GF-D8 (cell line): ENCODE measurements at regions not wholly inside any gene's neighbourhood (a gene's known extent, or its start where the extent isn't known, plus 50 kb on each side); places are given as distances from the start of the nearest gene placed in this dataset.
A peak's percentile ranks its signal among the peaks of the same experiment; 100 is the strongest.
"Not testable (repeated sequence)": the region's sequence is repeated elsewhere in the genome, so short reads cannot be mapped to it uniquely, and the experiment has no call there.

Experiments
- DNase-seq: peaks from one replicate; lab custom pipeline; 2025; lab: John Stamatoyannopoulos, UW

DNA sequence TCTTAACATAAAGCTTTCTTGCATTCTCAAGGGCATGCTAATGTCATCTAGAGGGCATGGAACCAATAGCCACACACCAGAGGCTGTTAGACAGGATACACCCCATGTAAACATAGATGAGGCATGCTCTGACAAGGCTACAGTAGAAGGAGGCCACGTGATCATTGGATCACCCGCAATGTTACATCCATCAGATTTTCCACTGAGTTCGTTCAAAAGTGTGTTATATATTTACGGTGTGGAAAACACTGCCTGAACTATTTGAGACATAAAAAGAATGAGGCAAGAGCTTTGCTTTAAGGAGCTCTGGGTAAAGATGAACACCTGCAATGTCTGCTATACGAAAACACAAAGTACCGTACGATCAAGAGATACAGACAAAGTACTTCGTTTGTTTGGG lies 817.5 kb upstream of the SLC10A2 start:
- DNase-seq, result no peak

DNA sequence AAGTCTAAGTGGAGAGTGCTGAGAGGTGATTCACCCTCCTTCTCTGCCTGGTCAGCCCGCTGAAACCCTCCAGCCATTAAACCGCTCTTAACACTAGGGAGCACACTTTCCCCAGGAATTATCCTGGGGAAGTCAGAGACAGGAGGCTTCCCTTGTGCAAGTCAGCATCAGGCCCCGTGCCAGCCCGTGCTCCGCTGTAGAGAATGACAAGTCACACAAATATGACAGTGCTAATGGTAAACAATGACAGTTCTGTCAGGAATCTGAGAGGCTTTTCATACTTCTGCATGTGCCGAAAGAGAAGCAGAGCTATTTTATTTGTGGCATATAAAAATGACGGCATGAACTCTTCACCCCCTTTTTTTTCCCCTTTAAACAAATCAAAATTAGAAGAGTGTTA lies 816.9 kb upstream of the SLC10A2 start:
- DNase-seq, result no peak

DNA sequence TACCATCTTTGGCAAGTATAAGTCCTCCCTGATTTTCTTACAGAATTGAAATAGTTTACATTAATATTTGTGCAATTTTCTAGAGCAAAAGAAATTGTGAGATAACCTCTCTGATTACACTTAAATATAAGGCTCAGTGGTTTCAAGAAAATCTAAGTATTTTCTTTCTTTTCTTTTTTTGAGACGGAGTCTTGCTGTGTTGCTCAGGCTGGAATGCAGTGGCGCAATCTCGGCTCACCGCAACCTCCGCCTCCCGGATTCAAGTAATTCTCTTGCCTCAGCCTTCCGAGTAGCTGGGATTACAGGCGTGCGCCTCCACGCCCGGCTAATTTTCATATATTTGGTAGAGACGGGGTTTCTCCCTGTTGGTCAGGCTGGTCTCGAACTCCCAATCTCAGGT lies 813.9 kb upstream of the SLC10A2 start:
- not testable (repeated sequence) for DNase-seq

DNA sequence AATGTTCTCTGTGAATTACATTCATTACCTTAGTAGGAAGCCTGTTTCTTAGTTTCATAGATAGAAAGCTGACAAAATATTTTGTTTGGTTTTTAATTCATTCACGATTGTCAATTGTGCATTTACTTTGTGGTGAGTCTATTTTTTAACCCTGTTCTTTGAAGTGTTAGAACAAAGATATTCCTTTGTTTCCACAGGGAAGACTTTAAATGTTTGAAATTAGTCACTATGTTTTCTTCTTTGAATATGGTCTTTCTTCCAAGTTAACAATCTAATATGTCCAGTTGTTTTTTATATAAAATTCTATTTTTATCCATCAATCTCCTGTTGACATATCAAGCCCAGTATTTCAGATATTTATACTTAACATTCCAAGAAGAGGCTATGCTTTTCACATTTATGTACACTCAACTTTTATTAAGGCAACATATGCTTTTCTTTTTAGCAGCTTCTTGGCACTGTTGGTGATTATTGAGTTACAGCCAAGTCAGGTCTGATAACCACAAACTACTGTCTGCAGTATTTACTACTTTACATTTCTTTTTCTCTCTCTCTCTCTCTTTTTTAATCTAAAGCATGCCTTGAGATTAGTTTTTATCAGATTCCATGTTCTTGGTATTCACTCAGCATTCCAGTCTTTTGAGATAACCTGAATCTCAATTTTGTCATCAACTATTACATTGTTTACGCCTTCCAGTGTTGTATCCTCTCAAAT lies 812.8 kb upstream of the SLC10A2 start:
- DNase-seq, result no peak

DNA sequence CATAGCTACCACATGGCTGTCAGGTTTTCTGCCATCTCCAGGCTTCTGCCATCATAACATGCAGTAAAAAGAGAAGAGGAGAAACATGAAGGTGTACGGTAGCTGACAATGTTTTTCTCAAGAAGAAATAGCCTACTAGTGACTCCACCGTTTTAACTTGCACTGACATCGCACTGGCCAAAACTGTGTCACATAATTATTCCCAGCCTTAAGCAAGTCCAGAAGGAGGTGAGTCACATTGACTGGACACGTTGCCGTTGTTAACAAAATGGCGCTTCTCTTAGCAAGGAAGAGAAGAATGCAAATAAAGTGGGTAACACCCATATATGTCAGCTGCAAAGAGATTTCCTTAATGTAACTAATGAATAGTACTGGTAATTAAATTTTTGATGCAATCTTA lies 810.4 kb upstream of the SLC10A2 start:
- DNase-seq, result no peak

DNA sequence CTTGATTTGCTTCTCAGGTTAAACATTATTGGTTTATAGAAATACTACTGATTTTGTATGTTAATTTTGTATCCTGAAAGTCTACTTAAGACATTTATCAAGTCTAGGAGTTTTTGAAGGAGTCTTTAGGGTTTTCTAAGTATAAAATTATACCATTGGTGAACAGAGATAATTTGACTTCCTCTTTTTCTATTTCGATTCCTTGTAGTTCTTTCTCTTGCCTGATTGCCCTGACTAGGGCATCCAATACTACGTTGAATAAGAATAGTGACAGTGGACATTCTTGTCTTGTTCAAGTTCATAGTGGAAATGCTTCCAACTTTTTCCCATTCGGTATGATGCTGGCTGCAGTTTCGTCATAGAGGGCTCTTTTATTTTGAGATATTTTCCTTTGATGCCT lies 807.5 kb upstream of the SLC10A2 start:
- no peak for DNase-seq

DNA sequence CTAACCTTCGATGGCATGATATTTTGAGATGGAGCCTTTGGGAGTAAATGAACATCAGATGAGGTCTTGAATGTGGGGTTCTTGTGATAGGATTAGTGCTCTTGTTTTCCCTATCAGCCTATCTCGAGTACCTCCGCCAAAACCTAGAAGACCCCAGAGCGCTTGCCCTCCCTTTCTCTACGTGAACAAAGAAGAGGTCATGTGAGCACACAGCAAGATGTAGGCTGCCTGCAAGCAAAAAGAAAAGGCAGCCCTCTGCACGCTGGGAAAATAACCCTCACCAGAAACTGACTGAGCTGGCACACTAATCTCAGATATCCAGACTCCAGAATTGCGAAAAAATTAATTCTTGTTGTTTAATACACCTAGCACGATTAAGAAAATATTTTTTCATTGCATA lies 799.8 kb upstream of the SLC10A2 start:
- DNase-seq, result no peak

DNA sequence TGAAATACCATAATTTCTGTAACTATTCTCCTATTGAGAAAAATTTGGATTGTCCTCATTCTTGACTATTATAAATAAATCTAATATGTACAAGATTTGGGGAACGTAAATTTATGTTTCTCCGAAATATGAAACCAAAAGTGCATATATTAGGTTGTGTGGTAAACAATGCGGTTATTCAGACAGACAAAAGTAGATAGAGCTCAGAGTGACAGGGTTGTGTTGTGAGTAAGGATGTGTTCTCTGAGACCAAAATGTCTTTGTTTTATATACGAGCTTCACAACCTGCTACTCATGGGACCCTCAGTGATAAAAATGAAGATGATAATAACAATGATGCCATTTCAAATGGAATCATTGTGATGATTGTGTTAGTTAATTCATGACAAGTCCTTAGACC lies 796.3 kb upstream of the SLC10A2 start:
- no peak for DNase-seq

DNA sequence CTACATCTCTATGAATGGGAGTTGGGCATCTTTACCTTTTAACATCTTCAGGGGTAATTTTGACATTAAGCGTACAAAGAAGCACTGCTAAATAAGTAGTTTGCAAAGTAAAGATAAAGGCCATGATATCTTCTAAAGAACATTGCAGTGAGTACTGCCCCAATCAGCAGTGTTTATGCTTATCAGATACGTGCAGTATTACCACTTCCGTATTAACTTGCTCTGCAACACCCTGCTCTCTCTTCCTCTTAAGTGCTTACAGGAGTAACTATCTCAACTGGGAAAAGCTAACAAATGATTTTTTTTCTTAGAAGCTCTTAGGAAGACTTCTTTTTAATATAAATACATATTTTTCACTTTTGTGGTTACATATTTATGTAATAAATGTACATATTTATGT lies 793.7 kb upstream of the SLC10A2 start:
- DNase-seq, result peak; percentile 70

DNA sequence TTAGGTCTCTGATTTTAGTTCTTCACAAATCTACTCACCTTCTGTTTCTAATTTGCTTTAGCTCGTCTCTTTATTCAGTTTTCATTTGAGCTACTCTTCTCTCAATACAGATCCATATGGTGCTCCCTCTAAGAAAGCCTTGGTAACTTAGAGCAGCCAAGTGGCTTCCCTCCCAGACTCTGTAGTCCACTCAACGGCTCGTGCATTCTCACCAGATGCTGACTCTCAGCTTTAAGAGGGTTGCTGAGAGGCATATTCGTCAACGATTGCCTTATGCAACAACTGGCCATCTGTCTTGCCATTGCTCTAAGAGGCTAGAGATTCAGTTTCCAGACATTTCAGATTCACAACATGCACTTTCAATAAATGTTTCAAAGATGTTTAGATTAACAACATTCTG lies 785.8 kb upstream of the SLC10A2 start:
- no peak for DNase-seq

DNA sequence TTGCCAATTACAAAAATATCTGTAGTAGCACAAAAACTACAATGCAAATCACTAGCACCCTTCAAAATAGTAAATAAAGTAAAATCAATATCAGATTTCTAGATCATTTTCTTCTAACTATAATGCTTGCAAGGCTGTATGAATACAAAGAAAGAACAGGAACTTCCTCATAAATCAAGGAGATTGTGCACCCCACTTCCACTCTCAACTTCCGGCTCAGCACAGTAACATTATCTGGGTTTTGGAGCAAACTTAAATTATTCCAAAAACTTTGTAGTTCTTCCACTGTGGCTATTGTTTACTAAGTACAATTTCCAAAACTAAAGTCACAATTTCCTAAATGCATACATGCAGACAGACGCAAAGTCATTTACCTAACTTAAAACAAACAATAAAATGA lies 778.3 kb upstream of the SLC10A2 start:
- DNase-seq, result no peak

DNA sequence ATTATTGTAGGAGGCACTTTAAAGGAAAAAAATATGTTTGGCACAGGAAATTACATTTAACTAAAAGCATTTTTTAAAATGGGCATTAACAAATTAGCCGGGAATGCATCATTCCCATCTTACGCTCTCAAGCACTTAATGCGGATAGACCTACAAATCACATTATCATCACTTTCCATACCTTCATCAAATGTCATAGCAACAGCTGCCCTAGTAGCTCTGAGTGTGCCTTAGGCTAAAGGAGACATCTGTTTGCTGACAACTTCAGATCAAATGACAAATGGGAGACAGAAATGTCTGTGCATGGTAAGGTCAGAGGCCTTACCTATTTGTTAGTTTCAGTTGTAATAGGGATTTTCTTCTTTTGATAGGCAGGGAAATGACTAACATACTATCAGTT lies 773.2 kb upstream of the SLC10A2 start:
- no peak for DNase-seq

DNA sequence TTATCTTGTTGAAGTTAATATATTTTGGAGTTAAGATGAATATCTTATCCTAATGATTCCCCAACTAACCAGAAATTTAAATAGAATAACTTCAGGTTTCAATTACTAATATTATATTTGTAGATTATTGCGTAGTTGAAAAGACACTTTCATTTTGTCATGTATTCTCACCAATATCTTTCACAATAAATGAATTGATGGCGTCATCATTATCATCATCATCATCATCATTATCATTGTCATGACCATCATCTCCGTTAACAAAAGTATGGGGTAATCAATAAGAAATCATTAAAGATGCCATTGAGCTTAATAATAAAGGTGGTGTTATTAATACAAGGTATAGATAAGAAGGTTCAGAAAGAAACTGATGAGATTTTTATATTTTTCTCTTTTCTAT lies 768.8 kb upstream of the SLC10A2 start:
- no peak for DNase-seq

DNA sequence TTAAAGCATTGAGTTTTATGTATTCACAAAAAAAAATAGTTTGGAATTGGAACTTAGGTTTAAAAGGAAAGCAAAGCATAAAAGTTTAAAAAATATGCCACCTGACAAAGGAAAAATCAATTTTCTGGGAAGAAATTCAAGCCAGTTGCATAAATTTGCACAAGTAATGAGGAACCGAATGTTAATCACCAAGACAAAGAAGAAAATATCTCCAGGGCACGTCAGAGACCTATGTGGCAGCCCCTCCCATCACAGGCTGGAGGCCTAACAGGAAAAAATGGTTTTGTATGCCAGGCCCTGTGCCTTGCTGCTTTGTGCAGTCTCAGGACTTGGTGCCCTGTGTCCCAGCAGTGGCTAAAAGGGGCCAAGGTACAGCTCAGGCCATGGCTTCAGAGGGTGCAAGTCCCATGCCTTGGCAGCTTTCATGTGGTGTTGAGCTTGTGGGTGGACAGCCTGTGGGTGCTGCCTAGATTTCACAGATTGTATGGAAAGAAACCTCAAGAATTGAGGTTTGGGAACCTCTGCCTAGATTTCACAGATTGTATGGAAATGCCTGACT lies 767.2 kb upstream of the SLC10A2 start:
- no peak for DNase-seq

DNA sequence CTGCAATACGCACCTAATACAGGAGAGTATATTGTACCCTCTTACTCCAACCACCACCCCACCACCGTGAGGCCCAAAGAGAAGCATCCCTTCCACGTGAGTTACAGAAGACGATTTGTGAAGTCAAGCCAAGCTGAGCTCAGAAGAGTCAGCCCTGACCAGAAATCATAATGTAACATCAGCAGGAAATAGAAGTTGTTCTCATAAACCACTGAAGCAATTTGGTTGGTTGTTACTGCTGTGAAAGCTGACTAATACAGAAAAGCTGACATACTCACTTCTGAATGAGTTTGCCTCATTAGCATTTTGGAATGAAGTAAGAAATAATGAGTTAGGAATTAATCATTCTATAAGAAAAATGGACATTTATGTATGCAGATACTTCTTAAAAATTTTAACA lies 749.4 kb upstream of the SLC10A2 start:
- no peak for DNase-seq

DNA sequence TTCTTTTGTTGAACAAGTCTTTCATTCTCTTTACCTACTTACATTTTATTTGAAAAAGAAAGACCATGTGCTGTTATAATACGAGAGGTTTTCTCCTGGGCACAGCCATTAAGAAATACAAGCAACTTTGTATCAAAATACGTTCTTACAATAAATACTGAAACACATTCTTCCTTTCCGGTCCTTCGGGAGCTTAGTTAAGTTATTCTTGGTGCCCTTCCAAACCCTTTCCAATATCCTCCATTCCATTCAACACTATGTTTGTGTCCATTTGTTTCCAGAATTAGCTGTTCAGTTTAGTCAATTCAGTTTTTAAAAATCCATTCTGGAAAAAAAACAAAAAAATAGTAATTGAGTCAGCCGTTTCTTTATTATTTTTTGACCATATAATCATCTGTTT lies 746.8 kb upstream of the SLC10A2 start:
- DNase-seq, result no peak

DNA sequence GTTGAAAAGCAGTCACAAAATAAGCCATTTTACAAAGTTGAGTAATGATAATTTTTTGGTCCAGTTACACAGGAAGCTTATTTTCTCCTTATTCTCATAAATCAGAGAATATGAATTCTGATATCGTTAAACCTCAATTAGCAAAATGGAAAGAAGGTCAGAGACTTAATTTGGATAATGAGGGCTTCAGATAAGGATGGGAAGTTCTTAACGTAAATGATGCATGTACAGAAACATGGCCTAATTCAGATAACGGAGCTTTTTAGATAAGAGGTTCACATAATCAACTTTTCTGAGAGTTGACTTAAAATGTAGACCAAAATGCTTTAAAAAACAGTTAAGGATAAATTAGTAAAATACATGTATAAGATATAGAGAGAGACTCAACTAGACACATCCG lies 746.3 kb upstream of the SLC10A2 start:
- DNase-seq, result no peak

DNA sequence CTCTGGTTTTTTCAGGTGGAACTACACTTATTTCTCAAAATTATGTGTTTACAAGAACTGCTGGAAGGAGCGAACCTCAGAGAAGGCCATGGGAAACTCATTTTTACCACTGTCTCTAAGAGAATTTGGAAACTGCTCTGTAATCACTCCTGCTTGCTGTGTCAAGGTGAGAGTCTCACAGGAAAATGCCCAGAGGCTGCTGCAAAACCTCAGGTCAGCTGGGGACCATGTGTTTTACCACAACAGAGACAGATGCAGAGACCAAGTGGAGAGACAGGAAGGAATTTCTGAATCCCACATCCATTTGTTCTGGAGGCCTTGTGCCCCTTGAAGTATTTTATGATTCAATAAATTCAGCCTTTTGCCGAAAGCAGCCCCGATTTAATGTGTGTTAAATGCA lies 743.8 kb upstream of the SLC10A2 start:
- DNase-seq, result no peak

DNA sequence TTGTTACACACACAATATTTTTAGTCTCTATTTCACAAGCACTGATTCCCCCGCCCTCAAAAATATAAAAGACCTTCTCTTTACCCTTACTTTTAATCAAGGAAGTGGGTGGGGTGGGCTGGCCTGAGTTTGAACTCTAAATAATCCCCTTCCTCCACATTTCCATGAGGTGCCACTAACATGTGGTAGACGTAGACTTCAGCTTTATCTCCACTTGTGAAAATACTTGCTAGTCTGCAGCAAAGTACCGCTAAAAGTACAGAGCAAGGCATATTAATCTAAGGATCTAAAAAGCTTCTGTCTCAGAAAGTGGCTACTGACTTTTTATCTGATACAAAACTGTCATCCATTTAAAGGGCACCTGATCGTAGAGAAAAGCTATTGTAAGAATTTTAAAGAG lies 739.6 kb upstream of the SLC10A2 start:
- no peak for DNase-seq

DNA sequence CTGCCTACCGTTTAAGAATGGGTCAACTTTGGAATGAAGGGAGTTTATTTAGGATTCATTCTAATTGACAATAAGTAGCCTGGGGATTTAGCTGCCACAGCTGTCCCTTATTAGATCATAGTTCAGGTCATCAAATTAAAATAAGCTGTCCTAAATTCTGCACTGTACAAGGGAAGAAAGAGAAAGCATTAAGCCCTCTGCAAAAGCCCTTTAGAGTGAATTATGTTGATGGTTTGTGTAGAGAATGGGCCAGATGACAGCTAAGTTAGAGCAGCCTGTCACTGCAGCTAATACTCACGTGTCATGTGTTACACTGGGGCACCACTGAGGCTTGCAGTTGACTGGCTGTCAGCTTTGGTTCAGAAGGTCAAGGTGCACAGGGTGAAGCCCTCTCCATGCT lies 737.1 kb upstream of the SLC10A2 start:
- DNase-seq, result no peak

DNA sequence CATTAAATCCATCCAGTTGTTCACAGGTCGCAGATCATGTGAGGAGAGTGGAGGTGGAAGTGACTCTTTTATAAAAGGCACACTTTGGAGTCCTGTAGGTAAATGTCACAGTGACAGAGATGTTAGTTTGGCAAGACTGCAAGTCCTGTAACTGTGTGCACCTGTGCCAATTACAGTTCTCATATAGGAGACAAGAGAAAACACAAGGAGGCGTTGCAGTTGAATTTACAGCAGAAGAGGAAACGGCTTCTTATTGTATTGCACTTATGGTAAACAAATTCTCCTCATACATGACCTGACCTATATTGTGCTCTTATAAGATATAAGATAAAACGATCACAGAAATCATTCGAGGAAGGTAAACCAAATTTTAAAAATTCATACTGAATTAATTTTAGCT lies 732.8 kb upstream of the SLC10A2 start:
- DNase-seq, result no peak

DNA sequence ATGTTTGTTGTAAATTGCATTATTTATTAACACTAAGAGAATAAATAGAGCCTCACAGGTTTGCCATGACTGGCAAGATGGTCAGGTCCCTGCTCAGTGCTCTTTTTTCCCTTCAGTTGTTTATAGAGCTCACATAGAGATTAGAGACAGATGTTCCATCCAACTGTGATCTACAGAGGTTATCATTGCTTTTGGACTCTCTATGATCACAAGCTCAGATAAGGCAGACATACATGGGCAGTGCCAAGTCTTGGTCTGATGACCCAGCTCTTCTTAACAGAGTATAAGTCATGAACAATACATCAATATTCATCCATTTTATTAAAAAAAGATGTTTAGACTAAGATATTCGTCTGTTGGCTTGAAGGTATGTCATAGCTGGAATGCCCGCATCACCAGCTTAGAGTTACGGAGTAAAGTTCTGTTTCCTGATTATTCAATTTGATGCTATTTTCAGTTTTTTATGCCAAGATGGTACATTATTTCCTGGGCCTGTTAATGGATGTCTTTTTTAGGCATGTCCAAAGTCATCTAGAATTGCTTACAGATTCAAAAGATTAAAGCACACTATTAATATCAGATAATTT lies 729.8 kb upstream of the SLC10A2 start:
- no peak for DNase-seq

DNA sequence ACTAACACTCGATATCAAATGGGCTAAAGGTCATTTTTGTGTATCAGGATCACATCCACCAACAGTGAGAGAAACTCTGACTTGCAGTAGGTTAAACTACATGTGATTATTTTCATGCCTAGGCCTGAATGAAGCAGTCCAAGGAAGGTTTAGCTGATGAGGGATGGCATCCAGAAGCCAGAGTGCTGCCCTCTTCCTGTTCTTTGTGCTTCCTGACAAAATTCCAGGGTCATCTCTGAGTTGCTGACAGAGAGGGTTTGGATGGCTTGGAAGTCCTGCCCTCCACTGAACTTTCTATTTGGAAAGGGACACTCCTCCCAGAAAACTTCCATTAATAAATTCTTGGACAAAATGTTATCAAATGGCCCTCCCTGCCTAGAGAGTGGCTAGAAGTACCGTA lies 728.3 kb upstream of the SLC10A2 start:
- no peak for DNase-seq

DNA sequence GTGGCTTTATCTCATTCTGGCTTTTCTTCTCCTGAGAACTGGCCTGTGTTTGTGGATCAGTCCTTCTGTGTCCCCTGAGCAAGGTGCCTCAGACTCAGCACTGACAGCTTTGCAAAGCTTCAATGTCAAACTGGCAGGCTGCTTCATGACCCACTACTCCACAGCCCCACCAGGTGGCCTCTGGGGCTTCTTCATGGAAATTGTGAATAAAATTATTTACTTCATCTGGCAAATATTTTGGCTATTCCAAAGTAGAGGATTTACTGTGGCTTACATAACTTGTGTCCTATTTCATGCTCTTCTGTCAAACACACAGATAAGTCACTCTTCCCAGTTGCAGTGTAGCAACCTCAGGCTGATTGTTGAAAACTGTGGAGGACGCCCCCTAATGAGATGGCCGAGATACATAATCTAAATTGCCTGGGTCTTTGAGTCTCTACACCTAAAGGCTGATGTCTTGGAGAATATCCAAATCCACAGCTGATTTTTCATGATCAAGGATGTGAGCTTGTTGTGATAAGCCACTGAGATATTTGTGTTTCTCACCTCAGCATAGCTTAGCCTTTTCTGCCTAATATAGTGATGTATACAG lies 721.9 kb upstream of the SLC10A2 start:
- no peak for DNase-seq
